NCI-H2029 treated with DMSO at 0.1 percent for 48 hours (cell line): ENCODE measurements at regions not wholly inside any gene's neighbourhood (a gene's known extent, or its start where the extent isn't known, plus 50 kb on each side); places are given as distances from the start of the nearest gene placed in this dataset.

Source experiments
- DNase-seq: peaks from one replicate; lab custom pipeline; 2025; lab: John Stamatoyannopoulos, UW

DNA sequence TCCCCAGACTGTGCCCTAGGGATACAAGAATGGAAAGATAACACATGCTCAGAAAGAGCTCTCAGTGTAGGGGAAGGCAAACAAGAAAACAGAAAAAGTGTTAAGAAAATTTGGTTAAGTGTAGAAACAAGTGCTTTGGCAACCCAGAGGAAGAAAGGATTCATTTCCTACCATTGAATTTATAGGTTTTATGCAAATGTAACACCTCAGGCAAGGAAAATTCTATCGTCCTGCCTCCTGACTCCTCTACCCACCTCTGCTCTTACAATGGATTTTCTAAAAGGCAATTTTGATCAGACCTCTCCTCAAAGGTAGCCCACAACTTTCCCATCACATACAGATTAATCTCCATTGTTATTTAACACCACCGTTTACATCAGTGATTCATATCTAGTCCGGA lies 298.7 kb downstream of the RFC3 start:
- DNase-seq: no peak

DNA sequence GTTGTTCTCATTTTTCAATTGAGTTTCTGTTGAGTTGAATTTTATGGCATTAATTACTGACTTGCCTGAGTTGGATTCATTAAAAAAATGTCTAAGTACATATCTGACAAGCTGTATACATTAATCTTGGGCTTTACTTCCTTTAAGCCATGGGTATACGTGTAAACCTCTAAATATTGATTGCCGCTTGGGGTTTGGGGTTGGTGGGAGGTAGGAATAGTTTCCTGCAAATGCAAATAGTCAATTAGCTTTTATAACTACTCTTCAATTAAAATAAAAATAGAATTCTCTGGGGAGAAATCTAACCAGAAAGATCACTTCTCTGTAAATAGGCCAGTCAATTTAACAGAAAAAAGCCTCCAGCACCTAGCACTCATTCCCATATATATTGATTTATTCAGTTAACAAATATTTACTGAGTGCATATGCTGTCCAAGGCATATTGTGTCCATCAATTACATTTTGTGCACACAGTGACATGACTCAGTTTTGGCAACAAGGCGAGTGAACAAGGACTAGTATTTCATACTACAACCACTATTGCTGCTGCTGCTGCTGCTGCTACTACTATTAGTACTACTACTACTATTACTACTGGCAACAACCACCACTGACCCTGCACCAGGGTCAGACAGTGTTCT lies 306.8 kb downstream of the RFC3 start:
- DNase-seq: no peak

DNA sequence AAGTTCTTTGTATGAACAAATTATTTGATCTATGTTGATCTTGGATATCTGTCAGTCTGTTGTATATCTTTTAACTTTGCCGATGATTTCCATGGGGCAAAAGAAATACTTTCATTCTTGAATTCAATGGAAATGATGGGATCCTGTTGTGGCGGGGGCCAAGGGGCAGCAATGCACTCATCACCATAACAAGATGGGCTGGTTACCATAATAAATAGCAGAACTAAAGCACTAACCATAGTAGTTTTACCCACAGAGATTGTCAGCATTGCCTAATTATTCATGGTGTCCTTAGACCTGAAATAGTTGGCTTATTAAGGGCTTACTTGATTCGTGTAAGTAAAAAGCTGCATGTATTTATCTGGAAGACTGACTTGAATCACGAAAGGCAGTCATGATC lies 309.6 kb downstream of the RFC3 start:
- DNase-seq: no peak

DNA sequence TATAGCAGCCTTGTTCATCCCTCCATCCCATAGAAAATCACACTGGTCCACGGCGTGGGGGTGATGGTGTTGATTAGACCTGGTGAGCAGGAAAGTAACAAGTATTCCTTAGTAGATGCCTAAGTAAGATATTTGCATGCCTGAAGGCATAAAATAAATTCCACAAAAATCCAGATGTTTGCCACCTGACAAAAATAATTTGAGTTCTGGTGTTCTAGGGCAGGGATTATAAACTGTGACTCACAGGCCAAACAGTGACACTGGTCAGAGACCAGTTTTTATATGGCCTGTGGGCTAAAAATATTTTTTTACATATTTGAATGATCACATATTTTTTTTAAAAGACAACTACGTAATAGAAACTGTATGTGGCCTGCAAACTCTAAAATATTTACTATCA lies 310.7 kb downstream of the RFC3 start:
- DNase-seq: no peak

DNA sequence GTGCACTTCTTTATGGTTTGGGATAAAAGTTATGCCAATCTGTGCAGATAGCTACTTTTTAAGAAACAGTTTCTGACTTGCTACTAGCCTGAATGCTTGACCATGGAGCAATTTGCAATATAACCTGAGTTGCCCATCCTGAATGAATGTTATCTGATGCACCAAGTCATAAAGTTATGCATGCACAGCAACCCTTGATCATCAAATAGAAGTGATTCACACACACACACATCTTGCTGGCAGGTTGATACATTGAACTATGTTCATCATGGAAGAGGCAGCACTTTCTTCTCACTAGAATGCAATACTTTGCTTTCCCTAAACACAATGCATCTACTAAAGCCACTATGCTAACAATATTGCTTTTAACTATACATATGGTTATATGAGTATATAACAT lies 311.5 kb downstream of the RFC3 start:
- DNase-seq: no peak

DNA sequence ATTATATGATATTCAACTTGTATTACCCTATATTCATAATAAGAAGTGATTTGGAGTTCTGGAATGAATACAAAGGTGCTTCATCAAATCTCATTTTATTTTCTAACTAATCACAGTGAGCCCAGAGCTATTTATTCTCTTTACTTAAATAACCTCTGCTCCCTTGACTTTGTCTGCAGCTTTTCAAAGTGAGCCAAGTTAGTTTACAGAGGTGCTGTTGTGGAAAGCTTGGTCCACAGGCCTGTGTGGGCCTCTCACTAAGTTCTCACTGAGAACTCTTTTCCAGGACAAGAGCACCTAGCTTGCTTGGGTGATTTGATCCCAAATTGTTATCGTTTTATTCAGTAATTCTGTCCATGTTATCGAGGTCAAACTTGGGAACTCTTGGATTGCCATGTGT lies 319.3 kb downstream of the RFC3 start:
- no peak for DNase-seq

DNA sequence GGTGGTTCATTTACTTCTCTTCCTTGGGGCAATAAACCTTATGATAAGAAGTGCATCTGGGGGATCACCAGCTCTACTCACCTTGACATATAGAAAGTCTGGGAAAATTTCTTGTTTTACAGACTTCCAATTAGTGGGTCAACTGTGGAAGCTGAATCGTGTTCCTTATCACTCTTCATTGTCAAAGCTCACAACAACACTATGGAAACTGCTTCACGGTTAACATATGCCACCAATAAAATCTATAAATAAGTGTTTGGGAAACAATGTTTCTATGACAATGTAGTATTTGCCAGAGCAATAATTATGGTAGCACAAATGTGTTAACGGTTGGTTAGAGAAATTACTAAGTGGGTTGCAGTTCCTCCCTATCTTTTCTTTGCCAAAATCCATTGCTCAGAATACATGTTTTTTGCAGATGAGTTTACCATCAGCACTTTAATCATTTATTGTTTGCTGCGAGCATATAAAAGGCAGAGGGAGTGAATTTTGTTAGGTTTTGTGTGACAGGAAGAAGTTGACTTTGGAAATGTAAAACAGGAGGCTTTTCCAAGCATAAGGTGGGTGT lies 321.8 kb downstream of the RFC3 start:
- DNase-seq: no peak

DNA sequence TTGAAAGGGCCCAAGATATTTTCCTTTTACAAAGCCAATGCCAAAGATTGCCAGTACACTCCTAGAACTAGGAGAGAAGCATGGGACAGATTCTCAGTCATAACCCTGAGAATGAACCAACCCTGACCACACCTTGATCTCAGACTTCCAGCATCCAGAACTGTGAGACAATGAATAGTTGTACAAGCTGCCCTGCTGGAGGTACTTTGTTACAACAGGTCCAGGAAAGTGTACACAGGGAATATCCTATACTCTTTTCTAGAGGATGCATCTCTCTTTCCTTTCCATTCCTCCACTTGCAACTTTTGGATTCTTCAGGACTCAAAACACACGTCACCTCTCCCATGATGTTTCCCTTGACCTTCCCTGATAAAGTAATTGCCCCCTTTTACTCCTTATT lies 325.7 kb downstream of the RFC3 start:
- DNase-seq: no peak

DNA sequence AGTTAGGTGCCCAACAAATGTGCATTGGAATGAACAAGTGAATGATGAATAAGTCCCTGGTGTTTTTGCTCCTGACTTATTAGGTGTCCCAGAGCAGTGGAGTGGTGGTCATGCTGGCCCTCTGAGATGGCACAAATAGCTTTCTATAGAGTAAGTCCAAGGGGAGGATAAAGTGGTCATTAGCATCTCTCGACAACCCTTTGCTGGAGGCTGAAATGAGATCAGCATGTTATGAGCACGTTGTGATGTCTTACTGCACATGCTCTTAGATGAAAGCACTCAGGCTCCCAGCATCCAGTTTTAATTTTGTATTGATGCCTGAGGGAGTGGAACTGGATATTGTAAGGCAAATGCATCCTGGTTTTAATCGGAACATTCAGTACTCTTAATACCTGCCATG lies 326.2 kb downstream of the RFC3 start:
- DNase-seq: no peak

DNA sequence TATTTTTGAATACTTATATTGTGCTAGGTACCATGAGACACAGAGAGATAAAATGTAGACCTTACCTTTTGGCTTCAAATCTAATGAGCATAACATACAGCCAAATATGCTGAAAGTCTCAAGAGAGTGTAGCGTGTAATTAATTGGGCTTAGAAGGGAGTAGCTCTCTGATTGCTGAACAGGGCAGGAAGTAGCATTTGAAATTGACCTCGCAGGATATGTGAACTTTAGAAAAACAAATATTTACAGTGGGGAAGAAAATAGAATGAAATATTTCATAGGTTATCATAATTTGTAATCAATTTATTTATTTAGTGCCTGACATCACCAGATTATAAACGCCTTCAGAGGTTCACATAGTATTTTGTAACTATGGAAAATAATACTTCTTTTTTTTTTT lies 327.1 kb downstream of the RFC3 start:
- no peak for DNase-seq

DNA sequence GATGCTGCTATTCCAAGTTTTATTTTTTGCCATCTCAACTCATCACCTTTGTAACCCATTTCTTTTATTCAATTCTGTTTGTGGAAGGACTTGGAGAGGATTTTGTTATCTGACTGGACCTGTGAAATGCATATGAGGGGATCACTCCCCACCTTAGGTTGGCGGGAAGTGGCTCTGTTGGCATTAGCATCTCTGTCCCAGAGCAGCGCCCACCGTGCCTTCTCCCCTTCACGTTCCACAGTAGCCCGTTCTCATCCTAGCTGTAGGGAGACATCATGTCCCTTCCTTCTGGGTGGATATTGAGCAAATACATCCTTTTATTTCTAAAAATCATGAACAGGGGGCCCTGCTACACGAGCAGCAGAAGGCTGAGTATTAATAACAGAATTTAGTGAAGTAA lies 330.4 kb downstream of the RFC3 start:
- no peak for DNase-seq

DNA sequence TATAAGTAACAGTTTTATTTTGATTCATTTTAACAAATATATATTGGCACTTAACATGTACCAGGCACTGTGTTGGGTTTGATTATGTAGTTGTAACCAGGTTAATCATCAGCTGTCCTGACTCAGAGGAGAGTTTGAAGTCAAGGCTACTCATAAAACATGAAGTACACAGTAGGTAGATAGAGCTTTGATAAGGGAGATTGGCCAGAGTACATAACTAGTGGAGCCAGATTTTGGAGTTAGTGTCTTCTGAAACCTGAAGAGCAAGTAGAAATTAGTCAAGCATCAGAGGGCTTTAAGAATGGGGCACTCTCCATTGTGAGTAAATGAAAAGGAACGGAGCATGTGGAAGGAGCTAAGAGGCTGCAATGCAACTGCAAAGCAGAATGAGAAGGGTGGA lies 333.9 kb downstream of the RFC3 start:
- DNase-seq: no peak

DNA sequence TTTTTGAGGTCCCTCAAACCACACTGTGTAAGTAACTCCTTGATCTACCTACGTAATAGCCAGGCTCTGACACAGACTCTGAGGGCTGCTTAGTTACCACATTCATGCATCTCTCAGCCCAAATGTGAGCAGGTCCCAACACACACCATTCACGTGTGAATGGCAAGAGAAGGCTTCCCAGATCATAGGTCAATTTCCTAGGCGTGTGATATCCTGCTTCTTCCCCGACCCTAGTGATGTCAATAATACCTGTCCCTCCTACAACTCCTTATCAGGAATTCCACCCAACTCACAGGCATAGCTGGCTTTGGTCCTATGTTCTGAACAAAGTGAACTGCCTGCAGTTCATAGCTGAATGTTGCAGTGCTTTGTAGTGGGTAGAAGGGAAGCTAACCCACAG lies 334.5 kb downstream of the RFC3 start:
- no peak for DNase-seq

DNA sequence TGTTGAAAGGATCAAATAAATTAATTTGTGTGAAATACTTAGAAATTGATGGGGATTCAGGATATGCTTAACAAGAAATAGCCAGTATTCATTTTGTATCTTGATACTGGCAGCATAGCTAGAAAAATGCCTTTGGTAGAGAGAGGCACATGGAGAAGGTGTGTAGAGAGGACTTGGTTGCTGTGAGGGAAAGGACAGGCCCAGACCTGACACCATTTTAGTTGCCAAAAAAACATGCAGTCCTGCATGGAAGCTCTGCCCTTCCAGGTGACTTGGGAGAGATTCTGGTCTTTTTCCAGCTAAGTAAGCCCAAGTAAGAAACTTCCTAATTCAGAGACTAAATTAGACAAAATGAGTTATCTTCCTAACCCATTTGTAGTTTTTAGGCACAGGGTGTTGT lies 335.0 kb downstream of the RFC3 start:
- no peak for DNase-seq

DNA sequence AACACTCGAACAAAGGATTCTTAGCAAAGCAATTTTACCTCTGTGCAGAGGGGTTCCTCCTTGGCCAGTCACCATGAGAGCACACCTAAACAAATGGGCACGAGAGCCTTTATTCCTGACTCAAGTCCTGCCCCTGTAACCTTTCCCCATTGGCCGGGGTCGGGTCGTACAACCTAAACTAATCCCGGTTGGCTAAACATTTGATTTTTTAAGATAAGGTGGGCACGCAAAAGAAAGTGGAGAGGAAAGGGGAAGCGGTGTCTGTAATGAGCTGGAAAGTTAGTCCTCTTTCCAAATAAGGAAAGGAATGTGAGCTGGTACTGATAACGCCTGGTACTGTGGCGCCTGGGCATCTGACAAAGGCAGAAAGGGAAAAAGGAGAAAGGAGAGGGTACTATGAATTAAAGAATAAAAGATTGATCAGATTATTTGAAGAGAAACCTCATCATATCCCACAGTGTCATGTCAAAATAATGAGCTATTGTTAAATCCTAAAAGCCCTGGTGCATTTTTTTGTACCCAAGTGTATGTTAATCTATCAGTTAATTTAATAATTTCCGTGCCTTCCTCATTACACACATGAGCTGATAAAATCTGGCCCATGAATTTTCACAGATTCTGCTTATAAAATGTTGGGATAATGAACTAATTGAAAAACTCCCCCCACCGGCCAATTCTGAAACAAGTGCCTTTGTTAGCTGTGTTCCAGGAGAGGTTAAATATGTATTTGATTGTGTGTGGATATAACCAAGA lies 335.7 kb downstream of the RFC3 start:
- no peak for DNase-seq

DNA sequence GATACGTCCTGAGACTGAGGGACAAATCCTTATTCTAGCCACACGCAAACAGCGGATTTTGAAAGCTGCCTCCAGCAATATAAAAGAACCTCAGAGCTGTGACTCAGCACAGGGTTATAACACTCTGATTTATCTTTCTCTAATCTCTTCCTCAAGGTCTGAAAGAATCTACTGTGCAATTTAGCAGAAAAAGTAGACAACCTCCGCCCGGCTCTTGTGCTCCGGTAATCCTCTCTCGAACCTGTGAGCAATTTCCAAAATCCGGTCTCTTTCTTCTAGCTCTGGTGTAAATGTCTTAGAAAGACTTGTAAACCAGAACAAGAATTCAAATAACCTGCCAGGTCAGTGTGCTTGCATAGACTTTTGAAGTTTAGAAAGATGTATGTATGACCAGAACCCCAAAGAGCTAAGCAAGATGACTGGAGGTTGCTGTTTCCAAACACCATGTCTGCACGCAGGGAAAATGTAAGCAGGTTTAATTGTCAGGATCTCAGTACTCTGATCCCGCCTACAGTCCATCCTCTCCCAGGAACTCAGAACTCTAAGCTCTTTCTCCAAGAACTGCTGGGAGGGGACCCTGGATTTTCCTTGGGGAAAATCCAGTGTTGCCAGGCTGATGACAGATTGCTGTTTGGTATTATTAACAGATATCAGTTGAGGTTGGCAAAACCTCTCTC lies 338.1 kb downstream of the RFC3 start:
- no peak for DNase-seq

DNA sequence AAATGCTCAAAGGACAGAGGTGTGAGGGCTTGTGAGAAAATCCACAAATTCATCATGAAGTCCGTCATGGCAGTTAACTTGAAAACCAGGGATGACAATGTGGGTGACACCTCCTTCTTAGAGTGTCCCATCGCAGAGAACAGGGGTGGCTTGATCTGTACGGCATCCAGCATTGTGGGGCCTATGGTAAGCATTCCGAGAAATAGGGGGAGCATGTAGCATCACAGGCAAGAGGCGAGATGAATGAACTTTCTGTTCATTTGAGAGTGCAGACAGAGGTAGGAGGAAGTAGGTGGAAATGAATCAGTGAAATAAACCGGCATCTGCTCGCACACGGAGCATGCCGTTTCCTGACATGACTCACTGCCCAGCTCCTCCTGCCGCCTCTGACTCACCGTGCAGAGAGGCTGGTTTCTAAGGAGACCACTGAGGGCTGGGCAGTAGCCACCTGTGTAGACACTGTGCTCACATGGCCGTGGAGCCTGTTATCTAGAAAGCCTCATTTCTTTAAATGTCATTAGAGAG lies 339.0 kb downstream of the RFC3 start:
- no peak for DNase-seq

DNA sequence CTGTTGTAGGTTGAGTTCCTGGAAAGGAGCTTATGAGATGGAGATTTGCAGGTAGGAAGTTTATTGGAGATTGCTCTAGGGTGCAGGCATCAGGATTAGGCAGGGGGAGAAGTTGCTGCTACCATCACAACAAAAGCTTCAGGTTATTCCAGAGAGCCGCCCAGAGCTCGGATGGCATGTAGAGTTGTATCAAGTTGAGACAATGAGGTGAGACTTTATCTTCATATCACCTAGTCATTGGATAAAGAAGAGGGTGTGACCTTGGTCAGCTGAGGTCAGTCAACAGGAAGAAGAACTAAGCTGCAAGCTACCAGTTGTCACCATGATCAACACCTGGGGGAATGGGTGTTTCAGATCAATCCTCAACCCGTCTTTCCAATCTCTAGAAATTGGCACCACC lies 342.0 kb downstream of the RFC3 start:
- DNase-seq: no peak

DNA sequence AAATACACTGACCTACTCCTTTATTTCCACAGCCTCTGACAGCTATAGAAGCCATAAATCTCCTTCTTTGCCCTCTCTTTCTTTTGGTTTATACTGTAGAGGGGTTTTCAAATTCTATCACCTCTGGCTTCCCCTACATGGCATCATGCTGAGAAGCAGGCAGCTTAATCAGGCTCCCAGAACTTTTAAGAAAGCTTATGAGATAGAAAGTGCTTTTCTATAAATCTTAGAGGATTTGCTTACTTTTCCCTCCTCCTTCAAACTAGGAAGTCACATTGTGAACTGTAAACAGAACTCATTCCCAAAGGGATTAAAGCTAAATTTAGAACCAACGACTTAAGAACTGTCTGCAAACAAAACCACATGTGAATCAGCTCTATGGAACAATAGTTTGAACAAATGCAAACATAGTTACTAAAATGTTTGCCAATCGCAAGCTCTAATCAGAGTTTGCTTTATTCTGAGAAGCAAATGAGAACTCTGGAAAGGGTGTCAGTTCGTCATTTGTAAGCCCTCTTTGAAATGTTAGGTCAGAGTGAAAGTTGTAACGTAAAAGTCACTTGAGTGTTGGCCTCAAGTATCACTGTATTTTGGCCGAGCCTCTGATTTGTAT lies 344.1 kb downstream of the RFC3 start:
- DNase-seq: no peak

DNA sequence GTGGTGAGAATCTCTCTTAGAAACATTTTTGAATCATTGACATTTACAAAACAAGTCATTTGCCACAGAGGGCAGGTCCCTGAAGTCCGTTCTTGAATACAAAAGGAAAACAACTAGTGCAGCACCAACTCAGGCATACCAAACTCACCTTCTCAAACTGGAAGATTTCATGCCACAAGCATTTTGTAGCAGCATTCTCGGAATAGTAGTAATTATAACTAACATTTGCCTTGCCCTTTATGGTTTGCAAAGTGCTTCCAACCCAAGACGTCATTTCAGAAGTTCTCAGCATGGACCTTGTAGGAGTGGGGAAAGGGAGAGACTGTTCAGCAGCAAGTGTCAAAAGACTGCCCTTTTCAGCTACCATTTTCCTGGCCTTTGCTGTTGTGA lies 344.6 kb downstream of the RFC3 start:
- DNase-seq: no peak

DNA sequence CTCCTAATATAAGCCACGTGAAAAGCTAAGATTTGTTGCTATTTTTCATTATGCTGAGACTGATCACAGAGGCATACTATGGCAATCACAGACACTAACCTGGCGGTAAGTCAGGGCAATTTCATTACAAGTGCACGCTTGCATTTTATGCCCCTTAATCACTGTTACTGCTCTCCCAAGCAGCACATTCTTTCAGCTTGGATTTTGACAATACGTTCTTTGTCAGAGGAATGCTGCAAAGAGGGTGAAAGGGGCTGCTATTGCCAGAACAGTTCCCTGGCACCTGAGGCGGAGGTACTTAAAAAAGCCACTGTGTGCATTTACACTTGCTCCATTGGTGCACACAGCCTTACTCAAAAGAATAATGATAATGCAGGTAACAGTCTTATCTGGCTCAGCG lies 346.6 kb downstream of the RFC3 start:
- DNase-seq: no peak

DNA sequence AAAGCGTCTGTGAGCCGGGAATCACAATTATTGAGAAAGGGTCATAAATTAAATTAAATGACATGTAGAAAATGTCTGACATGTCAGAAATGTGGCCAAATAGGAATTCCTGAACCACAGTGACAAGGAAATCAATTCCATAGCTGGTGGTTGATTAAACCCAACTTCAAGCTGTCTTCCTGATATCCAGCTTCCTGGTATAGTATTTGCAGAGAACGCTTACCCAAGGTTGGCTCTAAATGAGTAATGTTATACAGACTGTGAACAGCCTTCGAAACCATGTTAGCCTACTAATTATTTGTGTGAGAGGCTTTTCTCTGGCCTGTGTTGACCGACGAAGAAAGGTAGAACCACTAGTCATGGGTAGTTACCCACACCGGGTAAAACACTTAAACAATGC lies 347.2 kb downstream of the RFC3 start:
- no peak for DNase-seq

DNA sequence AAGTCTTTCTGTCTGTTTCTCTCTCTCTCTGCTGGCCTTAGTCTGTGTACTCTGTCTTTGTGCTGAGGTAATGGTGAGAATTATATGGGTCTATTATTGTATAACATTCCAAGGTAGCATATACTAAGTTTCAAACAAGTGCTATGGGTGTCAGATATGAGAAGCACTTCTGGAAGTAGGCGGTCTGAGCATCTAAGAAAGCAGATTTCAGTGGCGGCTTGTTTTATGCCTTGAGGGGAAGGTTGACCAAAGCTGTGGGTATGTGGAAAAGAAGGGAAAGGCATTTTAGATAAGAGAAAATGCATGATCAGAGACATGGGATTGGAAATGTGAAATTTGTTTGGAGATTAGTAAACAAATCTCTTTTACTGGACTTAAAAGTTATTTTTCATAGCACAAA lies 348.5 kb downstream of the RFC3 start:
- no peak for DNase-seq
